A673 (cell line): ENCODE measurements at regions not wholly inside any gene's neighbourhood (a gene's known extent, or its start where the extent isn't known, plus 50 kb on each side); places are given as distances from the start of the nearest gene placed in this dataset.

ENCODE experiments used
- EZH2 ChIP-seq: fragments of 200-600 bp; sonication (generic); IDR thresholded peaks from 2 replicates; pipeline ENCODE4 v1.6.1; 2017; ENCODE audit warnings: borderline replicate concordance, low read depth, mild to moderate bottlenecking, mixed read lengths, antibody characterized with exemption, low read length; ENCODE audit not compliant: poor library complexity, severe bottlenecking
- TF ChIP-seq, protein P1 (sequence below): fragments of 300-800, 200-600 bp; sonication (generic); conservative IDR thresholded peaks from 2 replicates; pipeline ENCODE4 v1.5.1; 2017; ENCODE audit warnings: low read depth, mild to moderate bottlenecking, antibody characterized with exemption, low read length, moderate library complexity, mixed read lengths

DNA sequence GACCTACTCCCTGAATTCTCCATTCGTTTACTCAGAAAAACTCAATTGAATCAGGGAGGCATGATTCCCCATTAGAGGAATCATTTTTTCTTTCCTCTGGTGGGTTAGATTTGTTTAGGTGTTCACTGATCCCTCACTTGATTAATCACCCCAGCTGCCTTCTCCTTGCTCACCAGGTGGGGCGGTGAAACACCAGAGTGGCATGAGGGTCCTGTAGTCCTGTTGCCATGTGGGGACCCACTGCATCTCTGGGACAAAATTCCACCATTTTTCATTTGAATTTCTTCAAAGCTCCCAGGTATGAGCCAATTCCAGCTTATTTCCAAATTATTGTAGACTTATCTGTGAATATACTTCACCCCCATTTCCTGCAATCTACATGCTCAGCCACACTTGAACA, 462.7 kb upstream of the ZNF507 start:
- TF ChIP-seq EZH2: no peak
- TF ChIP-seq, protein P1, sequence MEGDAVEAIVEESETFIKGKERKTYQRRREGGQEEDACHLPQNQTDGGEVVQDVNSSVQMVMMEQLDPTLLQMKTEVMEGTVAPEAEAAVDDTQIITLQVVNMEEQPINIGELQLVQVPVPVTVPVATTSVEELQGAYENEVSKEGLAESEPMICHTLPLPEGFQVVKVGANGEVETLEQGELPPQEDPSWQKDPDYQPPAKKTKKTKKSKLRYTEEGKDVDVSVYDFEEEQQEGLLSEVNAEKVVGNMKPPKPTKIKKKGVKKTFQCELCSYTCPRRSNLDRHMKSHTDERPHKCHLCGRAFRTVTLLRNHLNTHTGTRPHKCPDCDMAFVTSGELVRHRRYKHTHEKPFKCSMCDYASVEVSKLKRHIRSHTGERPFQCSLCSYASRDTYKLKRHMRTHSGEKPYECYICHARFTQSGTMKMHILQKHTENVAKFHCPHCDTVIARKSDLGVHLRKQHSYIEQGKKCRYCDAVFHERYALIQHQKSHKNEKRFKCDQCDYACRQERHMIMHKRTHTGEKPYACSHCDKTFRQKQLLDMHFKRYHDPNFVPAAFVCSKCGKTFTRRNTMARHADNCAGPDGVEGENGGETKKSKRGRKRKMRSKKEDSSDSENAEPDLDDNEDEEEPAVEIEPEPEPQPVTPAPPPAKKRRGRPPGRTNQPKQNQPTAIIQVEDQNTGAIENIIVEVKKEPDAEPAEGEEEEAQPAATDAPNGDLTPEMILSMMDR: no peak
